ENCODE measurements at regions not wholly inside any gene's neighbourhood (a gene's known extent, or its start where the extent isn't known, plus 50 kb on each side); places are given as distances from the start of the nearest gene placed in this dataset.
"Not testable (repeated sequence)": the region's sequence is repeated elsewhere in the genome, so short reads cannot be mapped to it uniquely, and the experiment has no call there.

DNA sequence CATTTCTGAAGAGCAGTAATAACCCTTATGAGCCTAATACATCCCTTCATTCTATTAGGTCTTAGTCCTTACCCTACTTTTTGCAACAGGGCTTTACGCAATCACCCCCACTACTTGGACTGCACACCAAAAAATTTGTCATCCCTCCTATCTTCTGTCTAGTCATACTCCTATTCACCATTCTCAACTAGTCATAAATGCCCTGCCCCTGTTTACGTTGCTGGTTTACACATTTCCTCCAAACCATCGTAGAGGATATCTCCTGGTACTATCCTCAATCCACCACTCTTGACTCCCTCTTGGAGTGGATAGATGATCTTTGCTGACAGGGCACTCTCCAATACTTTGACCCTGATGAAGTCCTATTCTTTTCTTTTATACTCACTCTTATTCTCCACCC, 98.2 kb upstream of the CCNG1 start:
- Histone ChIP-seq H3K4me2 (ENCODE audit: low read length) (no peak overlapping the region), H3K4me1 (ENCODE audit: control insufficient read depth in 1 of 2, insufficient read depth in 2 of 2, low read length in 2 of 2) (peaks cover 0 to 3% of the 10 kb centered on the region in 2 experiments), H3K14ac (ENCODE audit: low read length) (no peak overlapping the region), H2AFZ (ENCODE audit: insufficient read depth, low read length, poor library complexity) (no peak overlapping the region), H3K79me1 (ENCODE audit: low read length) (no peaks in the 10 kb centered on the region), H3K36me3 (ENCODE audit: control insufficient read depth in 1 of 2, insufficient read depth in 2 of 2, low read length in 2 of 2) (no peaks in the 10 kb centered on the region), H4K12ac (ENCODE audit: low read depth, low read length) (no peak overlapping the region), H3K27ac (ENCODE audit: low read depth, low read length) (no peak overlapping the region), H2AK5ac (ENCODE audit: low read length) (no peak overlapping the region), H2BK12ac (ENCODE audit: low read length) (no peak overlapping the region), H4K91ac (ENCODE audit: low read depth, low read length) (no peak overlapping the region), H3K27me3 (ENCODE audit: insufficient read depth, low read length) (no peaks in the 10 kb centered on the region), H3K9ac (ENCODE audit: low read length) (no peak overlapping the region), H2BK120ac (ENCODE audit: insufficient read depth, low read length, poor library complexity) (no peak overlapping the region), H3K4ac (ENCODE audit: low read depth, low read length) (no peak overlapping the region), H2BK5ac (ENCODE audit: low read depth, low read length, poor library complexity) (no peak overlapping the region), H3K18ac (ENCODE audit: low read length) (no peak overlapping the region), H3K23ac (ENCODE audit: low read length) (no peak overlapping the region), H3K79me2 (ENCODE audit: control insufficient read depth, insufficient read depth, low read length, poor library complexity) (no peaks in the 10 kb centered on the region), H4K8ac (ENCODE audit: low read depth, low read length) (no peak overlapping the region), H3K9me3 (ENCODE audit: insufficient read depth, low read depth, low read length) (no peaks in the 10 kb centered on the region), H3K4me3 (ENCODE audit: low read depth, low read length) (no peak overlapping the region)
- no peak for DNase-seq
- no CpG with 5 or more reads among the region's 3 CpGs for WGBS (ENCODE audit: extremely low coverage, insufficient coverage, insufficient read length)

DNA sequence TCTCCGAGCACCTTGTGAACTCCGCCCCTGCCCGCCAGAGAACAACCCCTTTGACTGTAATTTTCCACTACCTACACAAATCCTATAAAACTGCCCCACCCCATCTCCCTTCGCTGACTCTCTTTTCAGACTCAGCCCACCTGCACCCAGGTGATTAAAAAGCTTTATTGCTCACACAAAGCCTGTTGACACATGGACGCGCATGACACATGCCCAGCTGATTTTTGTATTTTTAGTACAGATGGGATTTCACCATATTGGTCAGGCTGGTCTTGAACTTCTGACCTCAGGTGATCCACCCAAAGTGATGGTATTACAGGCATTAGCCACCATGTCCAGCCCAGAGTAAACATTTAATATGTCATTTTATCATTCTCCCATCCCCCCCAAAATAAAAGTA, 97.0 kb upstream of the CCNG1 start:
- H4K8ac ChIP-seq (ENCODE audit: low read depth, low read length); H2BK5ac ChIP-seq (ENCODE audit: low read depth, low read length, poor library complexity); H4K12ac ChIP-seq (ENCODE audit: low read depth, low read length); H3K23ac ChIP-seq (ENCODE audit: low read length); H3K79me1 ChIP-seq (ENCODE audit: low read length); H3K27me3 ChIP-seq (ENCODE audit: insufficient read depth, low read length); H3K36me3 ChIP-seq (ENCODE audit: control insufficient read depth in 1 of 2, insufficient read depth in 2 of 2, low read length in 2 of 2); H3K27ac ChIP-seq (ENCODE audit: low read depth, low read length); H2AK5ac ChIP-seq (ENCODE audit: low read length); H2BK120ac ChIP-seq (ENCODE audit: insufficient read depth, low read length, poor library complexity); H3K4me1 ChIP-seq (ENCODE audit: control insufficient read depth in 1 of 2, insufficient read depth in 2 of 2, low read length in 2 of 2); H4K91ac ChIP-seq (ENCODE audit: low read depth, low read length); H3K18ac ChIP-seq (ENCODE audit: low read length); H3K4me3 ChIP-seq (ENCODE audit: low read depth, low read length); H3K9me3 ChIP-seq (ENCODE audit: insufficient read depth, low read depth, low read length); H2AFZ ChIP-seq (ENCODE audit: insufficient read depth, low read length, poor library complexity); H2BK12ac ChIP-seq (ENCODE audit: low read length); H3K79me2 ChIP-seq (ENCODE audit: control insufficient read depth, insufficient read depth, low read length, poor library complexity); H3K4ac ChIP-seq (ENCODE audit: low read depth, low read length); H3K14ac ChIP-seq (ENCODE audit: low read length); DNase-seq; H3K4me2 ChIP-seq (ENCODE audit: low read length); H3K9ac ChIP-seq (ENCODE audit: low read length): not testable (repeated sequence)
- no CpG with 5 or more reads among the region's 6 CpGs for WGBS (ENCODE audit: extremely low coverage, insufficient coverage, insufficient read length)

DNA sequence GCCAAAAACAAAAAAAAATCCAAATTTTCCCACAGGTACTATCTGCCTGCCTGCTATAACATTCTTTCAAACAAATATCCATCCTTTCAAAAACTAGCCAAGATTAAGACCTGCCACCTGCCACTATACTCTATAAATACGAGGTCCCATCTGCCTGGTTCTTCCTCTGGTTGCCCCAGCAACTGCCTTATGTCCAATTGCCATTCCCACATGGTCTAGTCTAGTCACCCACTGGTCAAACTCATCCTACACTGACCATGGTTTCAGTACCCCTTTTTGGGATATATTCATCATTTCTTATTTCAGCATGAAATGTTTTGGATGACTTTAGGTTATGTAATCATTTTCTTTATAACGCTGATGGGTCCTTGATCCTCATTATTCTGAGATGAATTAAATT, 95.1 kb upstream of the CCNG1 start:
- Histone ChIP-seq H3K9me3 (ENCODE audit: insufficient read depth, low read depth, low read length) (no peaks in the 10 kb centered on the region), H3K36me3 (ENCODE audit: control insufficient read depth in 1 of 2, insufficient read depth in 2 of 2, low read length in 2 of 2) (no peaks in the 10 kb centered on the region), H2BK12ac (ENCODE audit: low read length) (no peak overlapping the region), H3K27ac (ENCODE audit: low read depth, low read length) (no peak overlapping the region), H3K4me2 (ENCODE audit: low read length) (no peak overlapping the region), H2BK5ac (ENCODE audit: low read depth, low read length, poor library complexity) (no peak overlapping the region), H3K14ac (ENCODE audit: low read length) (no peak overlapping the region), H3K4ac (ENCODE audit: low read depth, low read length) (no peak overlapping the region), H4K8ac (ENCODE audit: low read depth, low read length) (no peak overlapping the region), H2BK120ac (ENCODE audit: insufficient read depth, low read length, poor library complexity) (no peak overlapping the region), H3K9ac (ENCODE audit: low read length) (no peak overlapping the region), H4K12ac (ENCODE audit: low read depth, low read length) (no peak overlapping the region), H3K18ac (ENCODE audit: low read length) (no peak overlapping the region), H3K4me3 (ENCODE audit: low read depth, low read length) (no peak overlapping the region), H2AFZ (ENCODE audit: insufficient read depth, low read length, poor library complexity) (no peak overlapping the region), H4K91ac (ENCODE audit: low read depth, low read length) (no peak overlapping the region), H2AK5ac (ENCODE audit: low read length) (no peak overlapping the region), H3K79me2 (ENCODE audit: control insufficient read depth, insufficient read depth, low read length, poor library complexity) (no peaks in the 10 kb centered on the region), H3K4me1 (ENCODE audit: control insufficient read depth in 1 of 2, insufficient read depth in 2 of 2, low read length in 2 of 2) (no peaks in the 10 kb centered on the region), H3K23ac (ENCODE audit: low read length) (no peak overlapping the region), H3K27me3 (ENCODE audit: insufficient read depth, low read length) (no peaks in the 10 kb centered on the region), H3K79me1 (ENCODE audit: low read length) (no peaks in the 10 kb centered on the region)
- WGBS (ENCODE audit: extremely low coverage, insufficient coverage, insufficient read length) = no CpG with 5 or more reads among the region's 2 CpGs
- DNase-seq = no peak

DNA sequence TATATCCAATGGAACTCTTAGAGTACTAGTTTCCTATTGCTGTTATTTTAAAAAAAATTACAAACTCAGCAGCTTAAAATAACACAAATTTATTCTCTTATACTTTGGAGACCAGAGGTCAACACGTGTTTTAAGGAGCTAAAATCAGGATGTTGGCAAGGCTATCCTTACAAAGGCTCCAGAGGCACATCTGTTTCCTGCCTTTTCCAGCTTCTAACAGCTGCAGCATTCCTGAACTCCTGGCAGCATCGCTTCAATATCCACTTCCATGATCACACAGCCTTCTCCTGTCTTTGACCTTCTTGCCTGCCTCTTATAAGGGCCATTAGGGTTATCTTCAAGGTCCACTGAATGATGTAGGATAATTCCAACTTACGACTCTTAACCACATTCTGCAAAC, 92.2 kb upstream of the CCNG1 start:
- Histone ChIP-seq H3K18ac (ENCODE audit: low read length) (no peak overlapping the region), H3K27ac (ENCODE audit: low read depth, low read length) (no peak overlapping the region), H3K4me2 (ENCODE audit: low read length) (no peak overlapping the region), H3K27me3 (ENCODE audit: insufficient read depth, low read length) (no peaks in the 10 kb centered on the region), H3K79me1 (ENCODE audit: low read length) (no peaks in the 10 kb centered on the region), H2BK12ac (ENCODE audit: low read length) (no peak overlapping the region), H3K4me3 (ENCODE audit: low read depth, low read length) (no peak overlapping the region), H4K8ac (ENCODE audit: low read depth, low read length) (no peak overlapping the region), H4K12ac (ENCODE audit: low read depth, low read length) (no peak overlapping the region), H3K4ac (ENCODE audit: low read depth, low read length) (no peak overlapping the region), H3K79me2 (ENCODE audit: control insufficient read depth, insufficient read depth, low read length, poor library complexity) (no peaks in the 10 kb centered on the region), H3K36me3 (ENCODE audit: control insufficient read depth in 1 of 2, insufficient read depth in 2 of 2, low read length in 2 of 2) (no peaks in the 10 kb centered on the region), H3K9ac (ENCODE audit: low read length) (no peak overlapping the region), H3K4me1 (ENCODE audit: control insufficient read depth in 1 of 2, insufficient read depth in 2 of 2, low read length in 2 of 2) (no peaks in the 10 kb centered on the region), H2AFZ (ENCODE audit: insufficient read depth, low read length, poor library complexity) (no peak overlapping the region), H2AK5ac (ENCODE audit: low read length) (no peak overlapping the region), H3K14ac (ENCODE audit: low read length) (no peak overlapping the region), H2BK120ac (ENCODE audit: insufficient read depth, low read length, poor library complexity) (no peak overlapping the region), H2BK5ac (ENCODE audit: low read depth, low read length, poor library complexity) (no peak overlapping the region), H4K91ac (ENCODE audit: low read depth, low read length) (no peak overlapping the region), H3K23ac (ENCODE audit: low read length) (no peak overlapping the region), H3K9me3 (ENCODE audit: insufficient read depth, low read depth, low read length) (no peaks in the 10 kb centered on the region)
- no peak for DNase-seq
- WGBS (ENCODE audit: extremely low coverage, insufficient coverage, insufficient read length) = no CpG with 5 or more reads among the region's 3 CpGs
